Prostate gland (tissue), 2 donors: ENCODE measurements at regions not wholly inside any gene's neighbourhood (a gene's known extent, or its start where the extent isn't known, plus 50 kb on each side); places are given as distances from the start of the nearest gene placed in this dataset.

Experiments
- POLR2A ChIP-seq: fragments of 450-650 bp; IDR thresholded peaks from one replicate; pipeline ENCODE4 v1.6.1; 2016; ENCODE audit warnings: antibody characterized with exemption, mild to moderate bottlenecking
- POLR2AphosphoS5 ChIP-seq: sonication (generic); formaldehyde crosslinking; IDR thresholded peaks from one replicate; pipeline ENCODE4 v1.6.1; 2017; ENCODE audit warnings: antibody characterized with exemption
- TF ChIP-seq, protein P1 (sequence below), 4 experiments: fragments of 200-600 bp in 2 of 4; fragments of 450-650 bp in 2 of 4; sonication (generic) in 2 of 4; IDR thresholded peaks; 1 replicate in 3 of 4; 2 replicates in 1 of 4; pipeline ENCODE4 v1.5.1; 2016 to 2019; ENCODE audit warnings: antibody characterized with exemption in 4 of 4, mild to moderate bottlenecking in 2 of 4, moderate library complexity in 2 of 4

DNA sequence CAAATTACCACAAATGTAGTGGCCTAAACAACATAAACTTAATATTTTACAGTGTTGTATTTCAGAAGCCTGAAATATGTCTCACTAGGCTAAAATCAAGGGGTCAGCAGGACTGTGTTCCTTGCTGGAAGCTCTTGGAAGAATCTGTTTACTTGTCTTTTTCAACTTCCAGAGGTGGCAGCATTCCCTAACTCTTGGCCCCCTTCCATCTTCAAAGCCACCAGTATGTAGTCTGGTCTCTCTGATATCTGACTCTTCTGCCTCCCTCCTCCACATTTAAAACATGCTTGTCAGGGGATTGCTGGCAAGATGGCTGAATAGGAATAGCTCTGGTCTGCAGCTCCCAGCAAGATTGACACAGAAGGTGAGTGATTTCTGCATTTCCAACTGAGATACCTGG is 567.5 kb downstream of the PLA2G4A start:
- TF ChIP-seq, protein P1, sequence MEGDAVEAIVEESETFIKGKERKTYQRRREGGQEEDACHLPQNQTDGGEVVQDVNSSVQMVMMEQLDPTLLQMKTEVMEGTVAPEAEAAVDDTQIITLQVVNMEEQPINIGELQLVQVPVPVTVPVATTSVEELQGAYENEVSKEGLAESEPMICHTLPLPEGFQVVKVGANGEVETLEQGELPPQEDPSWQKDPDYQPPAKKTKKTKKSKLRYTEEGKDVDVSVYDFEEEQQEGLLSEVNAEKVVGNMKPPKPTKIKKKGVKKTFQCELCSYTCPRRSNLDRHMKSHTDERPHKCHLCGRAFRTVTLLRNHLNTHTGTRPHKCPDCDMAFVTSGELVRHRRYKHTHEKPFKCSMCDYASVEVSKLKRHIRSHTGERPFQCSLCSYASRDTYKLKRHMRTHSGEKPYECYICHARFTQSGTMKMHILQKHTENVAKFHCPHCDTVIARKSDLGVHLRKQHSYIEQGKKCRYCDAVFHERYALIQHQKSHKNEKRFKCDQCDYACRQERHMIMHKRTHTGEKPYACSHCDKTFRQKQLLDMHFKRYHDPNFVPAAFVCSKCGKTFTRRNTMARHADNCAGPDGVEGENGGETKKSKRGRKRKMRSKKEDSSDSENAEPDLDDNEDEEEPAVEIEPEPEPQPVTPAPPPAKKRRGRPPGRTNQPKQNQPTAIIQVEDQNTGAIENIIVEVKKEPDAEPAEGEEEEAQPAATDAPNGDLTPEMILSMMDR (IDR thresholded peaks at IDR 0.05): no peak
- TF ChIP-seq POLR2AphosphoS5 (no peak), POLR2A (no peak)
